ENCODE measurements at regions not wholly inside any gene's neighbourhood (a gene's known extent, or its start where the extent isn't known, plus 50 kb on each side); places are given as distances from the start of the nearest gene placed in this dataset.

DNA sequence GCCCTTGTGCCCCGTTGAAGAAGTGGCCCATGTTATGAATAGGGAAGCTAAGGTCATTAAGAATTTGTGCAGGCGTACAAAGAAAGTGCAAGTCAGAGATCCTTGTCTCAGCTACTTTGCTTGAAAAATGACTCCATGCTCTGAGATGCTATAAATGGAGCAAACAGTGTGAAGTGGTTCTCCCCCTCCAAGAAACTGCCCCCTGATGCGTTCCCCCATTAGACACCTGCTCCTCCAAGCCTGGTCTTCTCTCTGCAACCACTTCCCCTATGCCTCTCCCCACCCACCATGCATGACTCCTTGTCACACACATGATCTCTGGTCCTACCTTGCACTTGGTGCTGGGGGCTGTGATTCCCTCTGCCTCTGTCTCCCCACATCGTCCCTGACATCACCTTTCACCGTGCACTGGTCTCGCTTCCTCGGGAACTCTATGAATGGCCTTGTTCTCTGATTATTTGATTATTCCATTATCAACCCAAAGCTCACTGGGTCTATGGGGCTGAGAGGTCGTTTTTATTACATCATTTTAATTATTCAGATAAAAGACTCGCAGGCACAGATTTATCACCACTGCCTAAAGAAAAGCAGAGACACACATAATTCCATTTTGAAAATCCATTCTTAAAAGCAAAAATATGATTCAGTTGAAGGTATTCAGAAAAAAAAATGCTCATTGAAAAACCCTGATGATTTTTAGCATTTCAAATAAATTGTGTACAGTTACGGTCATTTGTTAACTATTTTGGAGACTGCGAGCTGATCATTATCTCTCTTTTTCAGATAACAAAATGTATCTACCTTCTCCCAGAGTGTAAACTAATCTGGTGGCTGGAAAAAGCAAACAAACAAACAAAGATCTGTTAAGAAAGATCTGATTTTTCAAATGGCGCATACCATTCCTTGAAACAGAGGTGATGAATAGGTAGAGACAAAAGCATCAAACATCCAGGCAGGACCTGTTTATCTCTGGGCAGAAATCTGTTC lies 294.9 kb downstream of the SOX11 start:
- ATAC-seq = no peak
- no peak overlapping the region for H3K4me3 ChIP-seq (ENCODE audit: low read length)
- intact Hi-C loops (cut with micrococcal nuclease) = no loop called here
- TF ChIP-seq EZH2phosphoT487 (IDR thresholded peaks at IDR 0.05; ENCODE audit: borderline replicate concordance, low read length) = no peak
- TF ChIP-seq, protein P1, sequence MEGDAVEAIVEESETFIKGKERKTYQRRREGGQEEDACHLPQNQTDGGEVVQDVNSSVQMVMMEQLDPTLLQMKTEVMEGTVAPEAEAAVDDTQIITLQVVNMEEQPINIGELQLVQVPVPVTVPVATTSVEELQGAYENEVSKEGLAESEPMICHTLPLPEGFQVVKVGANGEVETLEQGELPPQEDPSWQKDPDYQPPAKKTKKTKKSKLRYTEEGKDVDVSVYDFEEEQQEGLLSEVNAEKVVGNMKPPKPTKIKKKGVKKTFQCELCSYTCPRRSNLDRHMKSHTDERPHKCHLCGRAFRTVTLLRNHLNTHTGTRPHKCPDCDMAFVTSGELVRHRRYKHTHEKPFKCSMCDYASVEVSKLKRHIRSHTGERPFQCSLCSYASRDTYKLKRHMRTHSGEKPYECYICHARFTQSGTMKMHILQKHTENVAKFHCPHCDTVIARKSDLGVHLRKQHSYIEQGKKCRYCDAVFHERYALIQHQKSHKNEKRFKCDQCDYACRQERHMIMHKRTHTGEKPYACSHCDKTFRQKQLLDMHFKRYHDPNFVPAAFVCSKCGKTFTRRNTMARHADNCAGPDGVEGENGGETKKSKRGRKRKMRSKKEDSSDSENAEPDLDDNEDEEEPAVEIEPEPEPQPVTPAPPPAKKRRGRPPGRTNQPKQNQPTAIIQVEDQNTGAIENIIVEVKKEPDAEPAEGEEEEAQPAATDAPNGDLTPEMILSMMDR (conservative IDR thresholded peaks at IDR 0.05; ENCODE audit: low read depth, low read length) = no peak
- H3K9me3 ChIP-seq (ENCODE audit: low read length) = no peaks in the 10 kb centered on the region
- CTCF ChIA-PET = no interaction called here
- no peak overlapping the region for H3K27ac ChIP-seq (ENCODE audit: low read length)
- H4K20me1 ChIP-seq (ENCODE audit: low read length) = no peaks in the 10 kb centered on the region
- H3K9ac ChIP-seq (ENCODE audit: low read length) = no peak overlapping the region
- no peak for DNase-seq
- BruUV-seq (replicated peaks) = no TSS peak
- no peaks in the 10 kb centered on the region for H3K36me3 ChIP-seq (ENCODE audit: low read depth, low read length)
- H3K4me2 ChIP-seq (ENCODE audit: low read length) = no peak overlapping the region
- peaks cover 9% of the 10 kb centered on the region; the same call in 1 of the 2 replicates for H3K27me3 ChIP-seq (ENCODE audit: low read length)
- POLR2A ChIA-PET (ENCODE audit: unreplicated experiment) = no interaction called here
- no peaks in the 10 kb centered on the region for H3F3A ChIP-seq (ENCODE audit: low read length, unreplicated experiment)
- H3K4me1 ChIP-seq (ENCODE audit: insufficient read depth, low read length) = no peaks in the 10 kb centered on the region
- no peaks in the 10 kb centered on the region for H3K79me2 ChIP-seq (ENCODE audit: low read length)
- H3K9me2 ChIP-seq (replicated peaks; ENCODE audit: low read length) = no peaks in the 10 kb centered on the region
- H2AFZ ChIP-seq (ENCODE audit: low read length) = no peak overlapping the region

DNA sequence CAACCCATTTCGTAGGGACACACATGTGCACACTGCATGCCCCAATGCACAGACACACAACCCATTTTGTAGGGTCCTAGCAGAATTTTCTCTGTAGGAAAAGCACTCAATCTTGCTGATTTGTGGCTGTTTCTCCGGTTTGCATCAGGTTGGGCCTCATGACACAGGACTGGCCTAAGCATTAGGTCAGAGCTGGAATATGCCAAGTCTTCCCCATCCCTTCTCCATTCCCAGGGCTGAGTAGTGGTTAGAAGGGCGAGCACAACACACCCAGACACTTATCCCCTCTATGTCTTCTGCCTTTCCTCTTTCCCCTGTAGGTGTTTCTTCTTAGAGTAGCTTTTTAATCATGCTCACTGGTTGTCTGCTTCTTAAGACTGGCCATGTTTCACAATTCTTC lies 295.9 kb downstream of the SOX11 start:
- BruUV-seq (replicated peaks) = no TSS peak

DNA sequence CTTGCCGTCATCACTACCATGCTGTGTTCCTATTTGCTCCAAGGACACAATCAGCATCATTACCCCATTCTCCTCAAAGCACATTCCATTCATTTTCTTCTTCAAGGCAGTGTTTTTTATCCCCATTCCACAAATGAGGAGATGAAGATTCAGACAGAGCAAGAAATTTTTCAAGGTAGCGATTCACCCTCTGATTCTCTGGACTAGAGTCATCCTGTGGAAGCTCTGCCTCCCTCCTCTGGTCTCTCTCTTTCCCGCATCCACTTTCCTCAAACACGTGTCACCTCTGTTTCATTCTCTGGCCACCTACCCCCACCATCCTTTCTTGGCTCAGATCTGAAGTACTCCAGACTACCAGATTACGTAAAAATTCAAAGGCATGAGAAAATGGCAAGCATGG lies 297.9 kb downstream of the SOX11 start:
- Histone ChIP-seq H3K9ac (ENCODE audit: low read length) (no peak overlapping the region), H3K79me2 (ENCODE audit: low read length) (no peaks in the 10 kb centered on the region), H3F3A (ENCODE audit: low read length, unreplicated experiment) (no peaks in the 10 kb centered on the region), H4K20me1 (ENCODE audit: low read length) (no peaks in the 10 kb centered on the region), H3K27ac (ENCODE audit: low read length) (no peak overlapping the region), H3K4me2 (ENCODE audit: low read length) (no peak overlapping the region), H3K9me3 (ENCODE audit: low read length) (no peaks in the 10 kb centered on the region), H3K36me3 (ENCODE audit: low read depth, low read length) (no peaks in the 10 kb centered on the region), H3K27me3 (ENCODE audit: low read length) (peaks cover 5% of the 10 kb centered on the region; the same call in 1 of the 2 replicates), H2AFZ (ENCODE audit: low read length) (no peak overlapping the region), H3K4me3 (ENCODE audit: low read length) (no peak overlapping the region), H3K9me2 (replicated peaks; ENCODE audit: low read length) (no peaks in the 10 kb centered on the region), H3K4me1 (ENCODE audit: insufficient read depth, low read length) (no peaks in the 10 kb centered on the region)
- ChIA-PET CTCF (no interaction called here), POLR2A (ENCODE audit: unreplicated experiment) (no interaction called here)
- no peak for DNase-seq
- no peak for TF ChIP-seq EZH2 (IDR thresholded peaks at IDR 0.05; ENCODE audit: low read length, unreplicated experiment)
- TF ChIP-seq, protein P1 (conservative IDR thresholded peaks at IDR 0.05; ENCODE audit: low read depth, low read length) = no peak
- no peak for TF ChIP-seq EZH2phosphoT487 (IDR thresholded peaks at IDR 0.05; ENCODE audit: borderline replicate concordance, low read length)
- BruUV-seq (replicated peaks) = no TSS peak
- no peak for ATAC-seq
- intact Hi-C loops (cut with micrococcal nuclease) = no loop called here

More for the DNA sequence above, 295.9 kb downstream of the SOX11 start:
- POLR2A ChIA-PET (ENCODE audit: unreplicated experiment) = no interaction called here
- Histone ChIP-seq H3K27me3 (ENCODE audit: low read length) (peaks cover 5% of the 10 kb centered on the region; the same call in 1 of the 2 replicates), H3K4me2 (ENCODE audit: low read length) (no peak overlapping the region), H3K79me2 (ENCODE audit: low read length) (no peaks in the 10 kb centered on the region), H3K4me3 (ENCODE audit: low read length) (no peak overlapping the region), H3K4me1 (ENCODE audit: insufficient read depth, low read length) (no peaks in the 10 kb centered on the region), H3K9ac (ENCODE audit: low read length) (no peak overlapping the region), H4K20me1 (ENCODE audit: low read length) (no peaks in the 10 kb centered on the region), H3K9me2 (replicated peaks; ENCODE audit: low read length) (no peaks in the 10 kb centered on the region), H3K9me3 (ENCODE audit: low read length) (no peaks in the 10 kb centered on the region), H2AFZ (ENCODE audit: low read length) (no peak overlapping the region), H3K27ac (ENCODE audit: low read length) (no peak overlapping the region), H3K36me3 (ENCODE audit: low read depth, low read length) (no peaks in the 10 kb centered on the region), H3F3A (ENCODE audit: low read length, unreplicated experiment) (no peaks in the 10 kb centered on the region)
- DNase-seq (no peak), ATAC-seq (no peak)
- intact Hi-C loops (cut with micrococcal nuclease) = no loop called here
- TF ChIP-seq EZH2phosphoT487 (IDR thresholded peaks at IDR 0.05; ENCODE audit: borderline replicate concordance, low read length) = no peak
- TF ChIP-seq, protein P1 (conservative IDR thresholded peaks at IDR 0.05; ENCODE audit: low read depth, low read length) = no peak
- no peak for TF ChIP-seq EZH2 (IDR thresholded peaks at IDR 0.05; ENCODE audit: low read length, unreplicated experiment)
- CTCF ChIA-PET = no interaction called here
